ENCODE measurements at regions not wholly inside any gene's neighbourhood (a gene's known extent, or its start where the extent isn't known, plus 50 kb on each side); places are given as distances from the start of the nearest gene placed in this dataset.

- no peak for DNase-seq (ENCODE audit: low spot score)
Observed at GRCh38 chr18:47333926-47334635, 82.6 kb upstream of the SKOR2 start.

DNA sequence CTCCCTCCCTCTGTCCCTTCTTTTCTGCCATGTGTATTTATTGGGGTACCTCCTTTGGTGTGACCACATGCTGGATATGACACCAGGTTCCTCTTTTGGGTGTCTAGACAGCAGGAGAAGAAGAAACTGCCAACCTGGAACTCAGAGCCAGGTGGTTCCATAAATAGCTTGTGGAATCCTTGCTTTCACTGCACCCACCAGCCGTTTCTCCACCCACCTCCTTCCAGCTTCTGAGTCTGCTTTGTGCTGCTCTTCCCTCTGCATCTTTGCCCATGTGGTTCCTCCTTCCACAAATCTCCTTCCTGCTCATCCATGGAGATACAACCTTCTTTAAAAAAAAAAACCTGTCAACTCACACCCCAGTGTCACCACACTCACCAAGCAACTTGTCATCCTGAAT, 80.2 kb upstream of the SKOR2 start:
- no peak for DNase-seq (ENCODE audit: low spot score)

- DNase-seq (ENCODE audit: low spot score): no peak
Observed at GRCh38 chr18:47331026-47331425, 79.6 kb upstream of the SKOR2 start.

- DNase-seq (ENCODE audit: low spot score): no peak
Observed at GRCh38 chr18:47323158-47323557, 71.7 kb upstream of the SKOR2 start.

- no peak for DNase-seq (ENCODE audit: low spot score)
Observed at GRCh38 chr18:47321815-47322214, 70.4 kb upstream of the SKOR2 start.

- no peak for DNase-seq (ENCODE audit: low spot score)
Observed at GRCh38 chr18:47317824-47318508, 66.5 kb upstream of the SKOR2 start.

GRCh38 chr18:47316924-47317323, 65.5 kb upstream of the SKOR2 start:
- no peak for DNase-seq (ENCODE audit: low spot score)

DNA sequence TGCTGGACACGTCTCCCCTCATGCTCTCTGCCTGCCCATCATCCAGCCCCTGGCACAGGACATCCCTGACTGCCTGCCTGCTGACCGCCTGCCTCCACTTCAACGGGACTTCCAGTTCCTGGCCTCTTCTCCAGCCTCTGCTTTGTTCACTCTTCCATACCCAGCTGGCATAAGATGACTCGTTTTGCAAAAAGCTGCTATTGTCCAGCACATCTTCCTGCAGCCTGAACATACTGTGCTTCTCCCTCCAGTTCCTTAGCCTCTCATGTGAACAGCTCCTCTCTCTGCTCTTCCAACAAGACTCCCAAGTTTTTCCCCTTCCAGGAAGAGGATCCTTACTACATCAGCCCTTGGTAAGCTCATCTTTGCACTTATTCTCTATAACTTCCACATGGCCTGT, 62.4 kb upstream of the SKOR2 start:
- no peak for DNase-seq (ENCODE audit: low spot score)

DNA sequence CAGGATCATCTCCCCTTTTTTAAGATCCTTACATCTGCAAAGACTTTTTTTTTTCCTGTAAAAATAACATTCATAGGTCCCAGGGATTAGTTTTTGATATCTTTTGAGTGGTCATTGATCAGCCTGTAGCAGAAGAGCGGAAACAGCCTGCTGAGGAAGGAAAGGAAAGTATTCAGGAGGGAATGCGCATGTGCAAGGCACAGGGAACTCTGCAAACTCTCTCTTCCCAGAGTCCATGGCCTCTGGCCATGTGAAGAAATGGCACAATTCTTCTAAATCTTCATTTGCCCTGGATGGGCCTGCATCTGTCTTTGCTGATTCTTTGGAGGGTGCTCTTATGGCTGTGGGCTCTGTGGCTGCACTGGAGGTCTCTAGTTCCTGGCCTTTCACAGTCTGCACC, 60.1 kb upstream of the SKOR2 start:
- no peak for DNase-seq (ENCODE audit: low spot score)
